GM23248 (cell line): ENCODE measurements at regions not wholly inside any gene's neighbourhood (a gene's known extent, or its start where the extent isn't known, plus 50 kb on each side); places are given as distances from the start of the nearest gene placed in this dataset.

Experiments used
- EZH2 ChIP-seq: fragments of 200-600 bp; sonication (generic); IDR thresholded peaks from 2 replicates; pipeline ENCODE4 v1.6.1; 2018; ENCODE audit warnings: antibody characterized with exemption, mild to moderate bottlenecking; ENCODE audit not compliant: insufficient read depth, poor library complexity, severe bottlenecking
- EZH2phosphoT487 ChIP-seq: fragments of 200-600 bp; sonication (generic); IDR thresholded peaks from 2 replicates; pipeline ENCODE4 v1.6.1; 2018; ENCODE audit warnings: antibody characterized with exemption, moderate library complexity, mild to moderate bottlenecking, low read depth; ENCODE audit not compliant: insufficient read depth

DNA sequence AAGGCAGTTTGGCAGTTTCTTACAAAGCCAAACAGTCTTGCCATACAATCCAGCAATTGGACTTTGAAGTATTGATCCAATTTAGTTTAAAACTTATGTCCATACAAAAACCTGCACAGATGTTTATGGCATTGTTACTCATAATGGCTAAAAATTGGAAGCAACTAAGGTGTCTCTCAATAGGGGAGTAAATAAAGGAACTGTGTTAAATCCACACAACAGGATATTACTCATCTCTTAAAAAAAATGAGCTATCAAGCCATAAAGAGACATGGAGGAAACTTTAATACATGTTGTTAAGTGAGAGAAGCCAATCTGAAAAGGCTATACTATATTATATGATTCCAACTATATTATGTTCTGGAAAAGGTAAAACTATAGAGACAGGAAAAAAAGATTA lies 313.6 kb upstream of the CD180 start:
- TF ChIP-seq EZH2phosphoT487 (no peak), EZH2 (no peak)
